CD4-positive, alpha-beta T cell treated with Interleukin-6 for 4 hours (primary cell): ENCODE measurements at regions not wholly inside any gene's neighbourhood (a gene's known extent, or its start where the extent isn't known, plus 50 kb on each side); places are given as distances from the start of the nearest gene placed in this dataset.

Experiments
- DNase-seq: peaks from one replicate; pipeline ENCODE4 v3.0.0-alpha.2; 2020; ENCODE audit warnings: mixed read lengths

GRCh38 chr7:127530148-127530547 lies 55.2 kb downstream of the GCC1 start:
- no peak for DNase-seq

- no peak for DNase-seq
These were observed 57.8 kb downstream of the GCC1 start for GRCh38 chr7:127527561-127527960.

GRCh38 chr7:127525866-127526480 lies 59.4 kb downstream of the GCC1 start:
- DNase-seq: no peak

GRCh38 chr7:127516320-127516719 lies 69.1 kb downstream of the GCC1 start:
- DNase-seq: no peak

- DNase-seq: peak; percentile 6
These were observed 70.9 kb downstream of the GCC1 start for GRCh38 chr7:127514499-127514898.

- no peak for DNase-seq
These were observed 72.1 kb downstream of the GCC1 start for GRCh38 chr7:127513311-127513710.

- DNase-seq: no peak
These were observed 72.7 kb downstream of the GCC1 start for GRCh38 chr7:127512663-127513062.

GRCh38 chr7:127504715-127505114 lies 80.7 kb downstream of the GCC1 start:
- DNase-seq: peak; percentile 31

- no peak for DNase-seq
These were observed 83.6 kb downstream of the GCC1 start for GRCh38 chr7:127501817-127502216.

GRCh38 chr7:127487381-127487780 lies 94.9 kb upstream of the ZNF800 start:
- DNase-seq: no peak

GRCh38 chr7:127486654-127487053 lies 94.1 kb upstream of the ZNF800 start:
- DNase-seq: no peak

- DNase-seq: no peak
These were observed 93.0 kb upstream of the ZNF800 start for GRCh38 chr7:127485482-127485881.

- DNase-seq: peak; percentile 9
These were observed 92.4 kb upstream of the ZNF800 start for GRCh38 chr7:127484954-127485353.

GRCh38 chr7:127478461-127478860 lies 86.0 kb upstream of the ZNF800 start:
- DNase-seq: no peak

GRCh38 chr7:127478024-127478355 lies 85.5 kb upstream of the ZNF800 start:
- peak; percentile 8 for DNase-seq

- DNase-seq: no peak
These were observed 85.0 kb upstream of the ZNF800 start for GRCh38 chr7:127477295-127478023.

- no peak for DNase-seq
These were observed 84.1 kb upstream of the ZNF800 start for GRCh38 chr7:127476618-127477017.

- DNase-seq: no peak
These were observed 81.9 kb upstream of the ZNF800 start for GRCh38 chr7:127474457-127474856.

- DNase-seq: no peak
These were observed 80.9 kb upstream of the ZNF800 start for GRCh38 chr7:127473409-127473808.

- no peak for DNase-seq
These were observed 67.6 kb upstream of the ZNF800 start for GRCh38 chr7:127460077-127460476.

GRCh38 chr7:127451258-127451657 lies 58.8 kb upstream of the ZNF800 start:
- DNase-seq: peak; percentile 15

GRCh38 chr7:127448566-127448965 lies 56.1 kb upstream of the ZNF800 start:
- no peak for DNase-seq

GRCh38 chr7:127447326-127447945 lies 54.9 kb upstream of the ZNF800 start:
- peak; percentile 63 for DNase-seq

- DNase-seq: no peak
These were observed 54.3 kb upstream of the ZNF800 start for GRCh38 chr7:127446842-127447241.
